IMR-90 (cell line): ENCODE measurements at regions not wholly inside any gene's neighbourhood (a gene's known extent, or its start where the extent isn't known, plus 50 kb on each side); places are given as distances from the start of the nearest gene placed in this dataset.

Experiments
- ATAC-seq: fragments of 200-7000 bp; cut with Tn5 transposase; 2 replicates; pipeline ENCODE4 v1.9.1; 2020; ENCODE audit warnings: low read depth, mild to moderate bottlenecking, moderate library complexity
- BruUV-seq: library from RNA; stranded (reverse); fragments of 400-500 nt; replicated peaks from 2 replicates; lab custom pipeline; 2021; lab: Mats Ljungman, UMichigan
- CTCF ChIA-PET: fragments of 300-600 bp; formaldehyde crosslinking; extraction: SDS; loops from one replicate; lab custom pipeline; 2021; ENCODE audit warnings: antibody characterized with exemption; lab: Yijun Ruan, JAX
- POLR2A ChIA-PET: fragments of 300-600 bp; sonication (Branson Sonifier 250); formaldehyde crosslinking; loops from one replicate; lab custom pipeline; 2022; ENCODE audit warnings: antibody characterized with exemption; ENCODE audit not compliant: unreplicated experiment; lab: Charles Lee
- DNase-seq: peaks from one replicate; pipeline ENCODE4 v3.0.0; 2013
- H2AFZ ChIP-seq: replicated peaks from 2 replicates; pipeline ENCODE3; 2013; ENCODE audit warnings: low read length, mild to moderate bottlenecking; ENCODE audit not compliant: poor library complexity
- H2AK5ac ChIP-seq: 2 replicates; pipeline ENCODE4 v1.6.1; 2013; ENCODE audit warnings: low read depth, low read length, inconsistent platforms
- H2AK9ac ChIP-seq: replicated peaks from 2 replicates; pipeline ENCODE3; 2013; ENCODE audit warnings: mild to moderate bottlenecking, low read depth, low read length, moderate library complexity; ENCODE audit not compliant: poor library complexity
- H2BK120ac ChIP-seq: 2 replicates; pipeline ENCODE4 v1.6.1; 2013; ENCODE audit warnings: low read depth, low read length, inconsistent platforms
- H2BK15ac ChIP-seq: 3 replicates; pipeline ENCODE4 v1.6.1; 2013; ENCODE audit warnings: low read depth, low read length, inconsistent platforms
- H2BK20ac ChIP-seq: 2 replicates; pipeline ENCODE4 v1.6.1; 2013; ENCODE audit warnings: low read depth, mild to moderate bottlenecking, inconsistent platforms, low read length, moderate library complexity
- H2BK5ac ChIP-seq: 2 replicates; pipeline ENCODE4 v1.6.1; 2013; ENCODE audit warnings: mild to moderate bottlenecking, low read depth, low read length, inconsistent platforms; ENCODE audit not compliant: poor library complexity, severe bottlenecking
- H3K14ac ChIP-seq: replicated peaks from 2 replicates; pipeline ENCODE4 v1.6.1; 2013; ENCODE audit warnings: low read depth, low read length, inconsistent platforms
- H3K18ac ChIP-seq: 2 replicates; pipeline ENCODE4 v1.6.1; 2013; ENCODE audit warnings: low read depth, low read length, control low read depth
- H3K23ac ChIP-seq: 2 replicates; pipeline ENCODE4 v1.6.1; 2013; ENCODE audit warnings: low read depth, low read length, inconsistent platforms
- H3K27ac ChIP-seq: 2 replicates; pipeline ENCODE4 v1.5.1; 2013; ENCODE audit warnings: mild to moderate bottlenecking, control low read depth, low read length; ENCODE audit not compliant: insufficient read depth
- H3K27me3 ChIP-seq: 2 replicates; pipeline ENCODE4 v1.6.1; 2013; ENCODE audit warnings: low read length; ENCODE audit not compliant: control insufficient read depth, insufficient read depth
- H3K36me3 ChIP-seq: 2 replicates; pipeline ENCODE4 v1.6.1; 2013; ENCODE audit warnings: low read length, mixed read lengths; ENCODE audit not compliant: control insufficient read depth, insufficient read depth
- H3K4ac ChIP-seq: 2 replicates; pipeline ENCODE4 v1.6.1; 2013; ENCODE audit warnings: low read depth, low read length, inconsistent platforms
- H3K4me1 ChIP-seq: 2 replicates; pipeline ENCODE4 v1.6.1; 2013; ENCODE audit warnings: low read length, mixed read lengths; ENCODE audit not compliant: control insufficient read depth, insufficient read depth
- H3K4me2 ChIP-seq: 2 replicates; pipeline ENCODE4 v1.6.1; 2013; ENCODE audit warnings: low read depth, mild to moderate bottlenecking, control low read depth, low read length, moderate library complexity
- H3K4me3 ChIP-seq: 2 replicates; pipeline ENCODE4 v1.5.1; 2013; ENCODE audit warnings: low read depth, mild to moderate bottlenecking, control low read depth, low read length, moderate library complexity; ENCODE audit not compliant: insufficient read depth
- H3K56ac ChIP-seq: 2 replicates; pipeline ENCODE4 v1.6.1; 2013; ENCODE audit warnings: low read length, inconsistent platforms; ENCODE audit not compliant: insufficient read depth; ENCODE audit errors: extremely low read depth
- H3K79me1 ChIP-seq, 2 experiments: 2 replicates each; pipeline ENCODE4 v1.6.1; 2013; ENCODE audit warnings: low read length in 2 of 2, inconsistent platforms in 1 of 2, low read depth in 1 of 2
- H3K9ac ChIP-seq: 2 replicates; pipeline ENCODE4 v1.6.1; 2013; ENCODE audit warnings: low read depth, low read length, control low read depth
- H3K9me1 ChIP-seq: 2 replicates; pipeline ENCODE4 v1.6.1; 2013; ENCODE audit warnings: low read length, inconsistent platforms; ENCODE audit not compliant: insufficient read depth
- H3K9me3 ChIP-seq: 2 replicates; pipeline ENCODE4 v1.6.1; 2013; ENCODE audit warnings: low read length; ENCODE audit not compliant: control insufficient read depth, insufficient read depth
- H4K20me1 ChIP-seq: 2 replicates; pipeline ENCODE4 v1.6.1; 2013; ENCODE audit warnings: low read length, inconsistent platforms; ENCODE audit not compliant: insufficient read depth
- H4K5ac ChIP-seq: 2 replicates; pipeline ENCODE4 v1.6.1; 2013; ENCODE audit warnings: mild to moderate bottlenecking, low read depth, low read length, control low read depth
- H4K8ac ChIP-seq, 2 experiments: 2 replicates each; pipeline ENCODE4 v1.6.1; 2013; ENCODE audit warnings: low read depth in 2 of 2, low read length in 2 of 2, control low read depth in 1 of 2, inconsistent platforms in 1 of 2
- H4K91ac ChIP-seq: 2 replicates; pipeline ENCODE4 v1.6.1; 2013; ENCODE audit warnings: low read depth, low read length, inconsistent platforms; ENCODE audit not compliant: insufficient read depth
- ELK1 ChIP-seq: fragments of 150-350 bp; IDR thresholded peaks from 2 replicates; pipeline ENCODE4 v1.6.1; 2016; ENCODE audit warnings: low read depth, mild to moderate bottlenecking, low read length, moderate library complexity, borderline replicate concordance
- MXI1 ChIP-seq: IDR thresholded peaks from 2 replicates; pipeline ENCODE4 v1.6.1; 2012; ENCODE audit warnings: low read depth, mild to moderate bottlenecking, low read length, moderate library complexity, borderline replicate concordance
- NFE2L2 ChIP-seq: fragments of 150-350 bp; IDR thresholded peaks from 2 replicates; pipeline ENCODE4 v1.6.1; 2016; ENCODE audit warnings: low read depth, mild to moderate bottlenecking, low read length
- RAD21 ChIP-seq: IDR thresholded peaks from 2 replicates; pipeline ENCODE4 v1.6.1; 2012; ENCODE audit warnings: low read length, improper control_type of control experiment
- RCOR1 ChIP-seq: IDR thresholded peaks from 2 replicates; pipeline ENCODE4 v1.6.1; 2012; ENCODE audit warnings: mild to moderate bottlenecking, low read length, improper control_type of control experiment; ENCODE audit not compliant: insufficient replicate concordance
- WGBS, 2 experiments: methylation state at CpG; one replicate each; pipeline versions ENCODE4 v1.1.5 to v1.1.7; 2013; ENCODE audit warnings: missing lambda C conversion rate in 2 of 2; ENCODE audit not compliant: insufficient read length in 1 of 2; ENCODE audit errors: extremely low coverage in 2 of 2; 5-methylcytosine and 5-hydroxymethylcytosine counted together
- dilution Hi-C: fragments of 300-500 bp; cut with HindIII; formaldehyde crosslinking; loops from one replicate; pipeline ENCODE4 v1.14.3; 2018; ENCODE audit warnings: low sequenced_read_pairs; ENCODE audit not compliant: unreplicated experiment
- in situ Hi-C: fragments of 300-500 bp; cut with MboI; formaldehyde crosslinking; loops from 3 replicates; pipeline ENCODE4 v1.14.3; 2019; ENCODE audit warnings: low sequenced_read_pairs, inconsistent platforms, mixed read lengths
- intact Hi-C: fragments of 100-400 bp; cut with micrococcal nuclease; formaldehyde crosslinking; loops from 2 replicates; pipeline ENCODE4 v1.10.0; 2022

GRCh38 chr4:30930276-30930675 is 210.1 kb downstream of the PCDH7 start:
- Histone ChIP-seq H2AK5ac (no peak overlapping the region), H2BK120ac (no peak overlapping the region), H3K27me3 (no peaks in the 10 kb centered on the region), H3K23ac (no peak overlapping the region), H3K4me3 (no peak overlapping the region), H4K20me1 (no peaks in the 10 kb centered on the region), H3K18ac (no peak overlapping the region), H2AK9ac (no peak overlapping the region), H3K4ac (no peak overlapping the region), H3K79me1 (no peaks in the 10 kb centered on the region), H3K56ac (no peak overlapping the region), H3K9ac (no peak overlapping the region), H3K9me3 (no peaks in the 10 kb centered on the region), H4K8ac (no peak overlapping the region), H3K14ac (no peak overlapping the region), H2BK5ac (no peak overlapping the region), H3K4me2 (no peak overlapping the region), H4K5ac (no peak overlapping the region), H3K9me1 (no peaks in the 10 kb centered on the region), H3K36me3 (no peaks in the 10 kb centered on the region), H4K91ac (no peak overlapping the region), H2AFZ (no peak overlapping the region), H2BK15ac (no peak overlapping the region), H3K27ac (no peak overlapping the region), H2BK20ac (no peak overlapping the region), H3K4me1 (no peaks in the 10 kb centered on the region)
- BruUV-seq: no TSS peak
- ATAC-seq: no peak
- POLR2A ChIA-PET: no interaction called here
- dilution Hi-C loops (no loop called here), in situ Hi-C loops (no loop called here), intact Hi-C loops (no loop called here)
- no peak for DNase-seq
- CTCF ChIA-PET: no interaction called here
- TF ChIP-seq RCOR1 (no peak), NFE2L2 (no peak), RAD21 (no peak), ELK1 (no peak), MXI1 (no peak)
- 88% methylated on average over 1 of the region's 4 CpGs; no CpG with 5 or more reads in 1 of the 2 experiments for WGBS, 2 experiments
